Neural progenitor cell (in vitro differentiated cells): ENCODE measurements at regions not wholly inside any gene's neighbourhood (a gene's known extent, or its start where the extent isn't known, plus 50 kb on each side); places are given as distances from the start of the nearest gene placed in this dataset.

Source experiments
- DNase-seq: peaks from one replicate; pipeline ENCODE4 v3.0.0-alpha.2; 2016; ENCODE audit warnings: low spot score
- H2AFZ ChIP-seq: fragments of 200-600 bp; sonication (generic); replicated peaks from 2 replicates; pipeline ENCODE4 v1.6.1; 2016; ENCODE audit warnings: antibody characterized with exemption
- H3F3A ChIP-seq: fragments of 200-600 bp; sonication (generic); 2 replicates; pipeline ENCODE4 v1.6.1; 2016; ENCODE audit warnings: antibody characterized with exemption, low read depth
- H3K27ac ChIP-seq: fragments of 200-600 bp; sonication (generic); 2 replicates; pipeline ENCODE4 v1.5.1; 2016; ENCODE audit warnings: mild to moderate bottlenecking
- H3K27me3 ChIP-seq: fragments of 200-600 bp; sonication (generic); 2 replicates; pipeline ENCODE4 v1.6.1; 2016; ENCODE audit warnings: mild to moderate bottlenecking, moderate library complexity
- H3K36me3 ChIP-seq: fragments of 200-600 bp; sonication (generic); 2 replicates; pipeline ENCODE4 v1.5.1; 2016
- H3K4me1 ChIP-seq: fragments of 200-600 bp; sonication (generic); 2 replicates; pipeline ENCODE4 v1.6.1; 2016; ENCODE audit warnings: mixed run types
- H3K4me2 ChIP-seq: fragments of 200-600 bp; sonication (generic); 2 replicates; pipeline ENCODE4 v1.6.1; 2016
- H3K4me3 ChIP-seq: fragments of 200-600 bp; sonication (generic); 2 replicates; pipeline ENCODE4 v1.5.1; 2016
- H3K79me2 ChIP-seq: fragments of 200-600 bp; sonication (generic); 2 replicates; pipeline ENCODE4 v1.6.1; 2016; ENCODE audit warnings: low read depth
- H3K9ac ChIP-seq: fragments of 200-600 bp; sonication (generic); 2 replicates; pipeline ENCODE4 v1.6.1; 2016
- H3K9me3 ChIP-seq: fragments of 200-600 bp; sonication (generic); 2 replicates; pipeline ENCODE4 v1.5.1; 2016; ENCODE audit warnings: low read depth
- H4K20me1 ChIP-seq: fragments of 200-600 bp; sonication (generic); 2 replicates; pipeline ENCODE4 v1.6.1; 2016; ENCODE audit warnings: low read depth
- H3K27ac Mint-ChIP-seq: 3 replicates; pipeline ENCODE4 v1.8.0; 2021; ENCODE audit warnings: mixed read lengths
- H3K27me3 Mint-ChIP-seq: 2 replicates; pipeline ENCODE4 v1.8.0; 2022; ENCODE audit warnings: low read depth, mild to moderate bottlenecking, inconsistent platforms, moderate library complexity, mixed read lengths; ENCODE audit not compliant: insufficient read depth
- H3K36me3 Mint-ChIP-seq: 3 replicates; pipeline ENCODE4 v1.8.0; 2021; ENCODE audit warnings: mixed read lengths
- H3K4me1 Mint-ChIP-seq: 3 replicates; pipeline ENCODE4 v1.8.0; 2021; ENCODE audit warnings: mixed read lengths
- H3K4me3 Mint-ChIP-seq: 3 replicates; pipeline ENCODE4 v1.8.0; 2021; ENCODE audit warnings: mild to moderate bottlenecking, moderate library complexity, mixed read lengths
- H3K9me3 Mint-ChIP-seq: 3 replicates; pipeline ENCODE4 v1.8.0; 2020; ENCODE audit warnings: mixed read lengths
- CTCF ChIP-seq: fragments of 200-600 bp; sonication (generic); IDR thresholded peaks from 2 replicates; pipeline ENCODE4 v1.5.1; 2017; ENCODE audit warnings: antibody characterized with exemption, mild to moderate bottlenecking
- EZH2 ChIP-seq: fragments of 200-600 bp; sonication (generic); IDR thresholded peaks from 2 replicates; pipeline ENCODE4 v1.6.1; 2017; ENCODE audit warnings: antibody characterized with exemption, mild to moderate bottlenecking, moderate library complexity
- EZH2phosphoT487 ChIP-seq: fragments of 200-600 bp; sonication (generic); IDR thresholded peaks from 2 replicates; pipeline ENCODE4 v1.6.1; 2017; ENCODE audit warnings: antibody characterized with exemption

- H3K4me2 ChIP-seq, result peak overlapping the region; percentile 85
- H3F3A ChIP-seq, result peaks cover 49% of the 10 kb centered on the region
- peak overlapping the region; percentile 76 for H3K27ac Mint-ChIP-seq
- H3K36me3 ChIP-seq, result no peaks in the 10 kb centered on the region
- peaks cover 4% of the 10 kb centered on the region for H3K36me3 Mint-ChIP-seq
- H4K20me1 ChIP-seq, result peaks cover 2% of the 10 kb centered on the region
- H3K4me3 Mint-ChIP-seq, result peak overlapping the region; percentile 80
- peaks cover 19% of the 10 kb centered on the region for H3K9me3 Mint-ChIP-seq
- H3K9me3 ChIP-seq, result no peaks in the 10 kb centered on the region
- H3K79me2 ChIP-seq, result peaks cover 18% of the 10 kb centered on the region
- DNase-seq, result peak; percentile 62
- H3K27me3 Mint-ChIP-seq, result peaks cover 12% of the 10 kb centered on the region
- no peak overlapping the region for H3K9ac ChIP-seq
- H3K4me1 Mint-ChIP-seq, result peaks cover 33% of the 10 kb centered on the region
- no peak overlapping the region for H2AFZ ChIP-seq
- no peak overlapping the region for H3K27ac ChIP-seq
- H3K4me1 ChIP-seq, result peaks cover 5% of the 10 kb centered on the region
- peak overlapping the region; percentile 59 for H3K4me3 ChIP-seq
- peaks cover 37% of the 10 kb centered on the region for H3K27me3 ChIP-seq
- TF ChIP-seq EZH2 (no peak), EZH2phosphoT487 (no peak), CTCF (no peak)
Measured at GRCh38 chrX:40175511-40176350, 78.0 kb upstream of the BCOR start.

- Histone ChIP-seq H4K20me1 (peaks cover 5% of the 10 kb centered on the region), H3K36me3 (no peaks in the 10 kb centered on the region), H3K4me2 (peak overlapping the region; percentile 85), H3K27me3 (peaks cover 44% of the 10 kb centered on the region), H3K4me3 (peak overlapping the region; percentile 59), H2AFZ (no peak overlapping the region), H3K9ac (no peak overlapping the region), H3K4me1 (peaks cover 5% of the 10 kb centered on the region), H3F3A (peaks cover 56% of the 10 kb centered on the region), H3K9me3 (no peaks in the 10 kb centered on the region), H3K27ac (no peak overlapping the region), H3K79me2 (peaks cover 18% of the 10 kb centered on the region)
- H3K9me3 Mint-ChIP-seq, result peaks cover 18% of the 10 kb centered on the region
- DNase-seq, result peak; percentile 78
- TF ChIP-seq CTCF (peak; percentile 25), EZH2 (no peak)
- H3K4me3 Mint-ChIP-seq, result peak overlapping the region; percentile 82
- peaks cover 4% of the 10 kb centered on the region for H3K36me3 Mint-ChIP-seq
- H3K4me1 Mint-ChIP-seq, result peaks cover 36% of the 10 kb centered on the region
- no peak overlapping the region for H3K27ac Mint-ChIP-seq
- peaks cover 12% of the 10 kb centered on the region for H3K27me3 Mint-ChIP-seq
Measured at GRCh38 chrX:40174854-40175510, 77.2 kb upstream of the BCOR start.

- Histone ChIP-seq H3K27me3 (peaks cover 49% of the 10 kb centered on the region), H3K79me2 (peaks cover 18% of the 10 kb centered on the region), H3K4me3 (peak overlapping the region; percentile 59), H3K27ac (no peak overlapping the region), H3K4me2 (peak overlapping the region; percentile 85), H4K20me1 (peaks cover 5% of the 10 kb centered on the region), H3K4me1 (peaks cover 2% of the 10 kb centered on the region), H3K9me3 (no peaks in the 10 kb centered on the region), H3F3A (peaks cover 60% of the 10 kb centered on the region), H2AFZ (no peak overlapping the region), H3K9ac (no peak overlapping the region), H3K36me3 (no peaks in the 10 kb centered on the region)
- Mint-ChIP-seq H3K4me1 (peaks cover 35% of the 10 kb centered on the region), H3K4me3 (peak overlapping the region; percentile 82), H3K27me3 (peaks cover 11% of the 10 kb centered on the region), H3K27ac (no peak overlapping the region), H3K9me3 (peaks cover 15% of the 10 kb centered on the region), H3K36me3 (peaks cover 4% of the 10 kb centered on the region)
- TF ChIP-seq CTCF (no peak), EZH2 (peak; percentile 43), EZH2phosphoT487 (peak; percentile 27)
- peak; percentile 50 for DNase-seq
Measured at GRCh38 chrX:40174001-40174853, 76.5 kb upstream of the BCOR start.
